Activated CD4-positive, alpha-beta T cell treated with anti-CD3 and anti-CD28 coated beads for 36 hours (primary cell): ENCODE measurements at regions not wholly inside any gene's neighbourhood (a gene's known extent, or its start where the extent isn't known, plus 50 kb on each side); places are given as distances from the start of the nearest gene placed in this dataset.

Experiments
- ATAC-seq: fragments of 200-7000 bp; cut with Tn5 transposase; one replicate; pipeline ENCODE4 v1.10.0; 2021; ENCODE audit warnings: mild to moderate bottlenecking, moderate library complexity
- CTCF ChIA-PET: fragments of 350-600 bp; sonication (Branson Sonifier 250); formaldehyde crosslinking; loops from one replicate; lab custom pipeline; 2021; ENCODE audit warnings: antibody characterized with exemption; lab: Charles Lee
- POLR2A ChIA-PET: fragments of 350-600 bp; sonication (Branson Sonifier 250); formaldehyde crosslinking; loops from one replicate; lab custom pipeline; 2021; ENCODE audit warnings: antibody characterized with exemption, inconsistent platforms; lab: Charles Lee
- DNase-seq: peaks from one replicate; pipeline ENCODE4 v3.0.0-alpha.2; 2020
- H3K27ac Mint-ChIP-seq: one replicate; pipeline ENCODE4 v1.8.0; 2021; ENCODE audit warnings: mixed read lengths
- H3K27me3 Mint-ChIP-seq: one replicate; pipeline ENCODE4 v1.8.0; 2021; ENCODE audit warnings: mixed read lengths
- H3K36me3 Mint-ChIP-seq: one replicate; pipeline ENCODE4 v1.8.0; 2021; ENCODE audit warnings: low read depth, mixed read lengths
- H3K4me1 Mint-ChIP-seq: one replicate; pipeline ENCODE4 v1.8.0; 2021; ENCODE audit warnings: mixed read lengths
- H3K4me3 Mint-ChIP-seq: one replicate; pipeline ENCODE4 v1.8.0; 2021; ENCODE audit warnings: mild to moderate bottlenecking, moderate library complexity, mixed read lengths
- H3K9me3 Mint-ChIP-seq: one replicate; pipeline ENCODE4 v1.8.0; 2021; ENCODE audit warnings: low read depth, mixed read lengths
- intact Hi-C, 2 experiments: fragments of 100-400 bp; cut with DNase I in 1 of 2; cut with micrococcal nuclease in 1 of 2; formaldehyde crosslinking; loops; one replicate each; pipeline versions ENCODE4 v1.14.2 to v1.15.1; 2022 to 2024; cut with DNase I, micrococcal nuclease

GRCh38 chr3:178313716-178314115 lies 222.5 kb upstream of the KCNMB2 start:
- H3K9me3 Mint-ChIP-seq, result no peaks in the 10 kb centered on the region
- H3K36me3 Mint-ChIP-seq, result no peaks in the 10 kb centered on the region
- POLR2A ChIA-PET, result no interaction called here
- intact Hi-C loops, result no loop called here
- no peak overlapping the region for H3K27ac Mint-ChIP-seq
- CTCF ChIA-PET, result no interaction called here
- no peaks in the 10 kb centered on the region for H3K4me1 Mint-ChIP-seq
- H3K27me3 Mint-ChIP-seq, result no peaks in the 10 kb centered on the region
- no peak overlapping the region for H3K4me3 Mint-ChIP-seq
- no peak for DNase-seq
- ATAC-seq, result no peak

GRCh38 chr3:178318340-178318739 lies 217.9 kb upstream of the KCNMB2 start:
- ATAC-seq, result no peak
- Mint-ChIP-seq H3K4me3 (no peak overlapping the region), H3K9me3 (no peaks in the 10 kb centered on the region), H3K27me3 (no peaks in the 10 kb centered on the region), H3K27ac (no peak overlapping the region), H3K4me1 (no peaks in the 10 kb centered on the region), H3K36me3 (no peaks in the 10 kb centered on the region)
- DNase-seq, result no peak
- ChIA-PET POLR2A (no interaction called here), CTCF (interaction anchor here (0.6 kb wide), 1 partner anchor 844 kb away, joined by 3 read pairs; no protein-coding TSS in a partner anchor)
- intact Hi-C loops, result no loop called here

GRCh38 chr3:178318941-178319816 lies 217.1 kb upstream of the KCNMB2 start:
- no peak for ATAC-seq
- no peaks in the 10 kb centered on the region for H3K27me3 Mint-ChIP-seq
- no peaks in the 10 kb centered on the region for H3K4me1 Mint-ChIP-seq
- H3K4me3 Mint-ChIP-seq, result no peak overlapping the region
- ChIA-PET CTCF (interaction anchor here (0.6 kb wide), 1 partner anchor 844 kb away, joined by 3 read pairs; no protein-coding TSS in a partner anchor), POLR2A (no interaction called here)
- H3K36me3 Mint-ChIP-seq, result no peaks in the 10 kb centered on the region
- H3K27ac Mint-ChIP-seq, result no peak overlapping the region
- no peak for DNase-seq
- intact Hi-C loops, result no loop called here
- no peaks in the 10 kb centered on the region for H3K9me3 Mint-ChIP-seq

- DNase-seq (no peak), ATAC-seq (no peak)
- H3K36me3 Mint-ChIP-seq, result no peaks in the 10 kb centered on the region
- H3K27me3 Mint-ChIP-seq, result no peaks in the 10 kb centered on the region
- H3K9me3 Mint-ChIP-seq, result no peaks in the 10 kb centered on the region
- POLR2A ChIA-PET, result no interaction called here
- no peaks in the 10 kb centered on the region for H3K4me1 Mint-ChIP-seq
- H3K4me3 Mint-ChIP-seq, result no peak overlapping the region
- CTCF ChIA-PET, result no interaction called here
- no peak overlapping the region for H3K27ac Mint-ChIP-seq
- intact Hi-C loops, result no loop called here
Measured at GRCh38 chr3:178320456-178321351, 215.5 kb upstream of the KCNMB2 start.

- Mint-ChIP-seq H3K27ac (no peak overlapping the region), H3K4me1 (no peaks in the 10 kb centered on the region), H3K4me3 (no peak overlapping the region), H3K9me3 (no peaks in the 10 kb centered on the region), H3K36me3 (no peaks in the 10 kb centered on the region), H3K27me3 (no peaks in the 10 kb centered on the region)
- POLR2A ChIA-PET, result no interaction called here
- CTCF ChIA-PET, result no interaction called here
- DNase-seq (no peak), ATAC-seq (no peak)
- intact Hi-C loops, result no loop called here
Measured at GRCh38 chr3:178324356-178324755, 211.9 kb upstream of the KCNMB2 start.

- Mint-ChIP-seq H3K36me3 (no peaks in the 10 kb centered on the region), H3K27ac (no peak overlapping the region), H3K4me1 (no peaks in the 10 kb centered on the region), H3K4me3 (no peak overlapping the region), H3K27me3 (no peaks in the 10 kb centered on the region), H3K9me3 (no peaks in the 10 kb centered on the region)
- ATAC-seq, result no peak
- intact Hi-C loops, result no loop called here
- POLR2A ChIA-PET, result no interaction called here
- CTCF ChIA-PET, result no interaction called here
- no peak for DNase-seq
Measured at GRCh38 chr3:178325330-178325729, 210.9 kb upstream of the KCNMB2 start.

GRCh38 chr3:178329936-178330335 lies 206.3 kb upstream of the KCNMB2 start:
- POLR2A ChIA-PET, result interaction anchor here (0.6 kb wide), 1 partner anchor 1696 kb away, joined by 3 read pairs; no protein-coding TSS in a partner anchor
- H3K4me1 Mint-ChIP-seq, result no peaks in the 10 kb centered on the region

GRCh38 chr3:178334239-178334638 lies 202.0 kb upstream of the KCNMB2 start:
- intact Hi-C loops, result no loop called here
- ChIA-PET CTCF (no interaction called here), POLR2A (no interaction called here)
- ATAC-seq (no peak), DNase-seq (no peak)
- Mint-ChIP-seq H3K27me3 (peaks cover 2% of the 10 kb centered on the region), H3K27ac (no peak overlapping the region), H3K4me1 (no peaks in the 10 kb centered on the region), H3K4me3 (no peak overlapping the region), H3K9me3 (peaks cover 2% of the 10 kb centered on the region), H3K36me3 (no peaks in the 10 kb centered on the region)

More at GRCh38 chr3:178329936-178330335, 206.3 kb upstream of the KCNMB2 start:
- peaks cover 2% of the 10 kb centered on the region for H3K27me3 Mint-ChIP-seq
- CTCF ChIA-PET, result no interaction called here
- H3K36me3 Mint-ChIP-seq, result no peaks in the 10 kb centered on the region
- no peak overlapping the region for H3K4me3 Mint-ChIP-seq
- intact Hi-C loops, result no loop called here
- DNase-seq (no peak), ATAC-seq (no peak)
- H3K9me3 Mint-ChIP-seq, result no peaks in the 10 kb centered on the region
- H3K27ac Mint-ChIP-seq, result no peak overlapping the region

GRCh38 chr3:178336336-178336735 lies 199.9 kb upstream of the KCNMB2 start:
- Mint-ChIP-seq H3K9me3 (peaks cover 2% of the 10 kb centered on the region), H3K4me3 (no peak overlapping the region), H3K4me1 (no peaks in the 10 kb centered on the region), H3K27me3 (peaks cover 2% of the 10 kb centered on the region), H3K27ac (no peak overlapping the region), H3K36me3 (no peaks in the 10 kb centered on the region)
- ChIA-PET CTCF (no interaction called here), POLR2A (no interaction called here)
- no peak for DNase-seq
- intact Hi-C loops, result no loop called here
- ATAC-seq, result no peak

- Mint-ChIP-seq H3K9me3 (peaks cover 2% of the 10 kb centered on the region), H3K4me1 (no peaks in the 10 kb centered on the region), H3K4me3 (no peak overlapping the region), H3K27ac (no peak overlapping the region), H3K36me3 (no peaks in the 10 kb centered on the region), H3K27me3 (no peaks in the 10 kb centered on the region)
- DNase-seq, result no peak
- POLR2A ChIA-PET, result no interaction called here
- intact Hi-C loops, result no loop called here
- CTCF ChIA-PET, result no interaction called here
- no peak for ATAC-seq
Measured at GRCh38 chr3:178340506-178340905, 195.7 kb upstream of the KCNMB2 start.

GRCh38 chr3:178341636-178342035 lies 194.6 kb upstream of the KCNMB2 start:
- H3K27me3 Mint-ChIP-seq, result no peaks in the 10 kb centered on the region
- no peak overlapping the region for H3K27ac Mint-ChIP-seq
- no peak overlapping the region for H3K4me3 Mint-ChIP-seq
- ChIA-PET CTCF (interaction anchor here (0.9 kb wide), 1 partner anchor 44 kb away, joined by 3 read pairs; no protein-coding TSS in a partner anchor), POLR2A (no interaction called here)
- intact Hi-C loops, result no loop called here
- no peaks in the 10 kb centered on the region for H3K9me3 Mint-ChIP-seq
- no peak for DNase-seq
- no peak for ATAC-seq
- H3K36me3 Mint-ChIP-seq, result no peaks in the 10 kb centered on the region
- H3K4me1 Mint-ChIP-seq, result no peaks in the 10 kb centered on the region
